GM11168 (cell line): ENCODE measurements at regions not wholly inside any gene's neighbourhood (a gene's known extent, or its start where the extent isn't known, plus 50 kb on each side); places are given as distances from the start of the nearest gene placed in this dataset.

ENCODE experiments used
- in situ Hi-C: fragments of 300-500 bp; cut with MboI; formaldehyde crosslinking; loops from one replicate; pipeline ENCODE4 v1.12.0; 2022; ENCODE audit warnings: low sequenced_read_pairs; ENCODE audit not compliant: unreplicated experiment

GRCh38 chr20:40333591-40333990 is 355.4 kb downstream of the MAFB start:
- in situ Hi-C loops: no loop called here

- in situ Hi-C loops: no loop called here
Observed at GRCh38 chr20:40331807-40332560, 357.1 kb downstream of the MAFB start.

GRCh38 chr20:40331249-40331648 is 357.8 kb downstream of the MAFB start:
- in situ Hi-C loops: no loop called here

GRCh38 chr20:40329321-40329720 is 359.7 kb downstream of the MAFB start:
- in situ Hi-C loops: no loop called here

GRCh38 chr20:40326784-40327183 is 362.3 kb downstream of the MAFB start:
- in situ Hi-C loops: no loop called here

- in situ Hi-C loops: no loop called here
Observed at GRCh38 chr20:40325006-40325568, 363.9 kb downstream of the MAFB start.

GRCh38 chr20:40323361-40323794 is 365.7 kb downstream of the MAFB start:
- in situ Hi-C loops: no loop called here

GRCh38 chr20:40322941-40323340 is 366.1 kb downstream of the MAFB start:
- in situ Hi-C loops: no loop called here

GRCh38 chr20:40320517-40321011 is 368.5 kb downstream of the MAFB start:
- in situ Hi-C loops: no loop called here

- in situ Hi-C loops: no loop called here
Observed at GRCh38 chr20:40319741-40320516, 369.1 kb downstream of the MAFB start.

GRCh38 chr20:40319056-40319455 is 370.0 kb downstream of the MAFB start:
- in situ Hi-C loops: no loop called here

GRCh38 chr20:40317156-40317790 is 371.8 kb downstream of the MAFB start:
- in situ Hi-C loops: no loop called here

GRCh38 chr20:40314278-40314677 is 374.8 kb downstream of the MAFB start:
- in situ Hi-C loops: no loop called here

GRCh38 chr20:40313730-40314129 is 375.3 kb downstream of the MAFB start:
- in situ Hi-C loops: no loop called here

- in situ Hi-C loops: no loop called here
Observed at GRCh38 chr20:40309731-40310130, 379.3 kb downstream of the MAFB start.

- in situ Hi-C loops: no loop called here
Observed at GRCh38 chr20:40307997-40308396, 381.0 kb downstream of the MAFB start.

- in situ Hi-C loops: no loop called here
Observed at GRCh38 chr20:40307268-40307667, 381.8 kb downstream of the MAFB start.

- in situ Hi-C loops: no loop called here
Observed at GRCh38 chr20:40305303-40305702, 383.7 kb downstream of the MAFB start.

GRCh38 chr20:40304119-40304613 is 384.9 kb downstream of the MAFB start:
- in situ Hi-C loops: no loop called here

- in situ Hi-C loops: no loop called here
Observed at GRCh38 chr20:40294747-40295146, 394.3 kb downstream of the MAFB start.
